Caki2 (cell line): ENCODE measurements at regions not wholly inside any gene's neighbourhood (a gene's known extent, or its start where the extent isn't known, plus 50 kb on each side); places are given as distances from the start of the nearest gene placed in this dataset.
"Not testable (repeated sequence)": the region's sequence is repeated elsewhere in the genome, so short reads cannot be mapped to it uniquely, and the experiment has no call there.

Experiments used
- DNase-seq: peaks from one replicate; pipeline ENCODE4 v3.0.0-alpha.2; 2015; ENCODE audit warnings: low read depth
- in situ Hi-C: cut with HindIII; loops from 2 replicates; pipeline ENCODE4 v1.10.0; 2016; ENCODE audit warnings: low sequenced_read_pairs, low pct_unique_long_range_greater_than_20kb, mixed read lengths

- in situ Hi-C loops, DNase-seq: not testable (repeated sequence)
Observed at GRCh38 chr9:63912451-63912850, 1372.6 kb downstream of the FOXD4L5 start.

GRCh38 chr9:63909076-63909475 lies 1375.9 kb downstream of the FOXD4L5 start:
- in situ Hi-C loops, DNase-seq: not testable (repeated sequence)

GRCh38 chr9:63899637-63900190 lies 1385.3 kb downstream of the FOXD4L5 start:
- in situ Hi-C loops, DNase-seq: not testable (repeated sequence)

- in situ Hi-C loops, DNase-seq: not testable (repeated sequence)
Observed at GRCh38 chr9:63881386-63881785, 1403.6 kb downstream of the FOXD4L5 start.

- DNase-seq, in situ Hi-C loops: not testable (repeated sequence)
Observed at GRCh38 chr9:63876380-63876779, 1408.6 kb downstream of the FOXD4L5 start.

GRCh38 chr9:63859475-63860215 lies 1425.4 kb downstream of the FOXD4L5 start:
- no peak for DNase-seq
- in situ Hi-C loops = no loop called here

- in situ Hi-C loops, DNase-seq: not testable (repeated sequence)
Observed at GRCh38 chr9:63859090-63859474, 1425.9 kb downstream of the FOXD4L5 start.

GRCh38 chr9:63853140-63853751 lies 1431.8 kb downstream of the FOXD4L5 start:
- in situ Hi-C loops, DNase-seq: not testable (repeated sequence)

- DNase-seq, in situ Hi-C loops: not testable (repeated sequence)
Observed at GRCh38 chr9:63824804-63825203, 1460.2 kb downstream of the FOXD4L5 start.

- DNase-seq = peak; percentile 8
- in situ Hi-C loops = not testable (repeated sequence)
Observed at GRCh38 chr9:63823375-63824201, 1461.4 kb downstream of the FOXD4L5 start.

GRCh38 chr9:63822615-63823374 lies 1462.2 kb downstream of the FOXD4L5 start:
- DNase-seq, in situ Hi-C loops: not testable (repeated sequence)

- in situ Hi-C loops, DNase-seq: not testable (repeated sequence)
Observed at GRCh38 chr9:63821293-63821692, 1463.7 kb downstream of the FOXD4L5 start.

- in situ Hi-C loops, DNase-seq: not testable (repeated sequence)
Observed at GRCh38 chr9:63820882-63821281, 1464.1 kb downstream of the FOXD4L5 start.

- in situ Hi-C loops, DNase-seq: not testable (repeated sequence)
Observed at GRCh38 chr9:63820383-63820782, 1464.6 kb downstream of the FOXD4L5 start.

- DNase-seq = peak; percentile 8
- in situ Hi-C loops = no loop called here
Observed at GRCh38 chr9:63817622-63818518, 1467.1 kb downstream of the FOXD4L5 start.

- in situ Hi-C loops = no loop called here
- DNase-seq = no peak
Observed at GRCh38 chr9:63816751-63817621, 1468.0 kb downstream of the FOXD4L5 start.
